ENCODE measurements at regions not wholly inside any gene's neighbourhood (a gene's known extent, or its start where the extent isn't known, plus 50 kb on each side); places are given as distances from the start of the nearest gene placed in this dataset.

DNA sequence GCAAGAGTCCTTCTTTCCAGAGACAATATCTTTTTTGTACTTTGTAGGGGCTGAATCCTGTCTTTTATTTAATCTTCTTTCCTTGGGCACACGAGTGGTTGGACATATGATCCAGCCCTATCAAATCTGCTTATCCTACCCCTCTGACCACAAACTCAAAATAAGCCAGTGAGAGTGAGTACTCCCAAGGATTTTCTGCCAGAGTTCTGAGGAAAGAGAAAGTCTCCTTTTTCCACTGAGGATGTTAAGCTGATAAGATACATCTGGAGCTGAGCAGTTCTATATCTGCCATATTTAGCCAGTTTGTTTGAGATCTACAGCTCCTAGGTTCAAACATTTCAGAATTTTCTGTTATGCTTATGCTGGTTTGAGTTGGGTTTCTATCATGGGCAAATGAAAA lies 134.8 kb upstream of the NWD2 start:
- ChIA-PET POLR2A (no interaction called here), CTCF (no interaction called here)
- FAIRE-seq, result no peak

More for the DNA sequence above, 134.8 kb upstream of the NWD2 start:
- H4K20me1 ChIP-seq (replicated peaks; ENCODE audit: control insufficient read depth, extremely low read depth, insufficient read depth, low read length), result no peaks in the 10 kb centered on the region
- H3K79me2 ChIP-seq (ENCODE audit: control insufficient read depth, insufficient read depth, low read length), result no peaks in the 10 kb centered on the region
- H3K9me1 ChIP-seq (replicated peaks; ENCODE audit: control insufficient read depth, extremely low read depth, insufficient read depth, low read length), result no peaks in the 10 kb centered on the region
- H3K4me3 ChIP-seq (replicated peaks in 1 of 3; ENCODE audit: insufficient read depth in 1 of 3, low read depth in 1 of 3, low read length in 3 of 3), result no peak overlapping the region
- peaks cover 3% of the 10 kb centered on the region for H3K9me3 ChIP-seq (replicated peaks; ENCODE audit: control insufficient read depth, insufficient read depth, low read length)
- no peaks in the 10 kb centered on the region for H3K4me1 ChIP-seq (ENCODE audit: control insufficient read depth, extremely low read depth, insufficient read depth, low read length)
- TF ChIP-seq, protein P1, sequence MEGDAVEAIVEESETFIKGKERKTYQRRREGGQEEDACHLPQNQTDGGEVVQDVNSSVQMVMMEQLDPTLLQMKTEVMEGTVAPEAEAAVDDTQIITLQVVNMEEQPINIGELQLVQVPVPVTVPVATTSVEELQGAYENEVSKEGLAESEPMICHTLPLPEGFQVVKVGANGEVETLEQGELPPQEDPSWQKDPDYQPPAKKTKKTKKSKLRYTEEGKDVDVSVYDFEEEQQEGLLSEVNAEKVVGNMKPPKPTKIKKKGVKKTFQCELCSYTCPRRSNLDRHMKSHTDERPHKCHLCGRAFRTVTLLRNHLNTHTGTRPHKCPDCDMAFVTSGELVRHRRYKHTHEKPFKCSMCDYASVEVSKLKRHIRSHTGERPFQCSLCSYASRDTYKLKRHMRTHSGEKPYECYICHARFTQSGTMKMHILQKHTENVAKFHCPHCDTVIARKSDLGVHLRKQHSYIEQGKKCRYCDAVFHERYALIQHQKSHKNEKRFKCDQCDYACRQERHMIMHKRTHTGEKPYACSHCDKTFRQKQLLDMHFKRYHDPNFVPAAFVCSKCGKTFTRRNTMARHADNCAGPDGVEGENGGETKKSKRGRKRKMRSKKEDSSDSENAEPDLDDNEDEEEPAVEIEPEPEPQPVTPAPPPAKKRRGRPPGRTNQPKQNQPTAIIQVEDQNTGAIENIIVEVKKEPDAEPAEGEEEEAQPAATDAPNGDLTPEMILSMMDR (IDR thresholded peaks at IDR 0.05; ENCODE audit: extremely low read depth in 1 of 2, insufficient read depth in 1 of 2, low read depth in 1 of 2, low read length in 2 of 2), result no peak
- TF ChIP-seq FOS (IDR thresholded peaks at IDR 0.05; ENCODE audit: borderline replicate concordance, insufficient read depth, low read length) (no peak), MYC (IDR thresholded peaks at IDR 0.05; ENCODE audit: low read depth, low read length) (no peak), POLR2A (IDR thresholded peaks at IDR 0.05; ENCODE audit: low read depth, low read length) (no peak), JUN (IDR thresholded peaks at IDR 0.05; ENCODE audit: borderline replicate concordance, insufficient read depth, insufficient read length, low read depth) (no peak), GATA2 (IDR thresholded peaks at IDR 0.05; ENCODE audit: insufficient read depth, insufficient read length, low read depth, low read length) (no peak), POLR2AphosphoS5 (IDR thresholded peaks at IDR 0.05; ENCODE audit: insufficient read depth, low read depth, low read length) (no peak), EZH2 (IDR thresholded peaks at IDR 0.05; ENCODE audit: borderline replicate concordance, low read depth, low read length, severe bottlenecking) (no peak)
- TF ChIP-seq, protein P2, sequence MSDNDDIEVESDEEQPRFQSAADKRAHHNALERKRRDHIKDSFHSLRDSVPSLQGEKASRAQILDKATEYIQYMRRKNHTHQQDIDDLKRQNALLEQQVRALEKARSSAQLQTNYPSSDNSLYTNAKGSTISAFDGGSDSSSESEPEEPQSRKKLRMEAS (IDR thresholded peaks at IDR 0.05; ENCODE audit: insufficient read depth, insufficient read length), result no peak
- dilution Hi-C loops (cut with MboI; ENCODE audit: extremely low pct_ligation_motif_present, low sequenced_read_pairs), result no loop called here
- H3K27ac ChIP-seq (ENCODE audit: insufficient read depth, low read depth, low read length), result no peak overlapping the region
- intact Hi-C loops (cut with micrococcal nuclease), result no loop called here
- no peak overlapping the region for H3K9ac ChIP-seq (replicated peaks; ENCODE audit: extremely low read depth, insufficient read depth, low read length)
- H3K4me2 ChIP-seq (ENCODE audit: insufficient read depth, low read length), result no peak overlapping the region
- H2AFZ ChIP-seq (ENCODE audit: low read depth, low read length), result no peak overlapping the region
- no peaks in the 10 kb centered on the region for H3K27me3 ChIP-seq (ENCODE audit: control insufficient read depth in 2 of 2, insufficient read depth in 2 of 2, low read length in 2 of 2)
- no TSS peak for BruUV-seq (replicated peaks)
- no peak for DNase-seq (ENCODE audit: low read depth, low spot score)
- no peaks in the 10 kb centered on the region for H3K36me3 ChIP-seq (ENCODE audit: control insufficient read depth in 2 of 2, extremely low read depth in 1 of 2, insufficient read depth in 2 of 2, low read length in 2 of 2)
